Renal pelvis (tissue), 1 donor: ENCODE measurements at regions not wholly inside any gene's neighbourhood (a gene's known extent, or its start where the extent isn't known, plus 50 kb on each side); places are given as distances from the start of the nearest gene placed in this dataset.

Experiments used
- DNase-seq: peaks from one replicate; pipeline ENCODE4 v3.0.0-alpha.2; 2013

GRCh38 chr10:71045204-71045809 lies 156.9 kb upstream of the PCBD1 start:
- DNase-seq, result peak; percentile 46

- no peak for DNase-seq
Observed at GRCh38 chr10:71045936-71046335, 157.6 kb upstream of the PCBD1 start.

- no peak for DNase-seq
Observed at GRCh38 chr10:71046747-71047146, 158.4 kb upstream of the PCBD1 start.

- DNase-seq, result no peak
Observed at GRCh38 chr10:71048971-71049615, 160.7 kb upstream of the PCBD1 start.

- no peak for DNase-seq
Observed at GRCh38 chr10:71049994-71050393, 161.6 kb upstream of the PCBD1 start.

GRCh38 chr10:71052076-71052660 lies 160.2 kb upstream of the UNC5B start:
- DNase-seq, result no peak

- no peak for DNase-seq
Observed at GRCh38 chr10:71052708-71053107, 159.7 kb upstream of the UNC5B start.

GRCh38 chr10:71053169-71053895 lies 159.0 kb upstream of the UNC5B start:
- no peak for DNase-seq

GRCh38 chr10:71058308-71058707 lies 154.1 kb upstream of the UNC5B start:
- DNase-seq, result no peak

GRCh38 chr10:71059054-71059818 lies 153.1 kb upstream of the UNC5B start:
- no peak for DNase-seq

- DNase-seq, result no peak
Observed at GRCh38 chr10:71059943-71060342, 152.4 kb upstream of the UNC5B start.

GRCh38 chr10:71060476-71061426 lies 151.6 kb upstream of the UNC5B start:
- no peak for DNase-seq

GRCh38 chr10:71061472-71061871 lies 150.9 kb upstream of the UNC5B start:
- no peak for DNase-seq

- DNase-seq, result no peak
Observed at GRCh38 chr10:71062156-71062555, 150.2 kb upstream of the UNC5B start.

GRCh38 chr10:71063401-71063800 lies 149.0 kb upstream of the UNC5B start:
- DNase-seq, result peak; percentile 35

GRCh38 chr10:71064413-71065118 lies 147.8 kb upstream of the UNC5B start:
- no peak for DNase-seq

- DNase-seq, result no peak
Observed at GRCh38 chr10:71065659-71066058, 146.7 kb upstream of the UNC5B start.

GRCh38 chr10:71066600-71066999 lies 145.8 kb upstream of the UNC5B start:
- DNase-seq, result no peak

GRCh38 chr10:71067098-71067740 lies 145.2 kb upstream of the UNC5B start:
- DNase-seq, result no peak

- DNase-seq, result no peak
Observed at GRCh38 chr10:71068861-71069271, 143.5 kb upstream of the UNC5B start.
